ENCODE measurements at regions not wholly inside any gene's neighbourhood (a gene's known extent, or its start where the extent isn't known, plus 50 kb on each side); places are given as distances from the start of the nearest gene placed in this dataset.
A peak's percentile ranks its signal among the peaks of the same experiment; 100 is the strongest.
"Not testable (repeated sequence)": the region's sequence is repeated elsewhere in the genome, so short reads cannot be mapped to it uniquely, and the experiment has no call there.

DNA sequence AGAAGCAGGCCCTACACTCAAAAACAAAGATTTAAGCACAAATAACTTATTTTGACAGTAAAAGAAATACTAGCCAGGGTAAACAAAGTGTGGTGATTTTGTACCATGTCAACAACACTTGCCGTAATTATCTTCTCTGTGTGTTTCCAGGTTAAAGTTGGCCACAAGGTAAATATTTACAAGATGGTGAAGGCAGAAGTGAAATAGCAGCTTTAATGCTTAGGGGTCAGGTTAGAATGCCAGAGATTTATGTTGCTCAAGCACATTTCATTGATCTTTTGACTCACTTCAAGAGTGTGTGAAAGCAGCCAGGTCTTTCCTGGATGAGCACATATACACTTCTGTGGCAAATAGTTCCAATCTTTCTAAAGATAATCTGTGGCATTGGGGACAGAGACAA is 270.2 kb upstream of the LUZP2 start:
- DNase-seq = no peak

DNA sequence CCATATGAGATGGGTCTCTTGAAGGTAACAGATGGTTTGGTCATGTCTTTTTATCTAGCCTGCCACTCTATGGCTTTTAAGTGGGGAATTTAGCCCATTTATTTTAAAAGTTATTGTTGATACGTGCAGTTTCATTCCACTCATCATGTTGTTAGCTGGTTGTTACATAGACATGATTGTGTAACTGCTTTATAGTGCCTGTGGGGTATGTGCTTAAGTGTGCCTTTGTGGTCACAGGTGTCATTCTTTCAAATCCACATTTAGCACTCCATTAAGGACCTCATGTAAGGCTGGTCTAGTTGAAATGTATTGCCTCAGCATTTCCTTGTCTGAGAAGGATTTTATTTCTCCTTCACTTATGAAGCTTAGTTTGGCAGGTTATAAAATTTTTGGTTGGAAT is 263.8 kb upstream of the LUZP2 start:
- no peak for DNase-seq

DNA sequence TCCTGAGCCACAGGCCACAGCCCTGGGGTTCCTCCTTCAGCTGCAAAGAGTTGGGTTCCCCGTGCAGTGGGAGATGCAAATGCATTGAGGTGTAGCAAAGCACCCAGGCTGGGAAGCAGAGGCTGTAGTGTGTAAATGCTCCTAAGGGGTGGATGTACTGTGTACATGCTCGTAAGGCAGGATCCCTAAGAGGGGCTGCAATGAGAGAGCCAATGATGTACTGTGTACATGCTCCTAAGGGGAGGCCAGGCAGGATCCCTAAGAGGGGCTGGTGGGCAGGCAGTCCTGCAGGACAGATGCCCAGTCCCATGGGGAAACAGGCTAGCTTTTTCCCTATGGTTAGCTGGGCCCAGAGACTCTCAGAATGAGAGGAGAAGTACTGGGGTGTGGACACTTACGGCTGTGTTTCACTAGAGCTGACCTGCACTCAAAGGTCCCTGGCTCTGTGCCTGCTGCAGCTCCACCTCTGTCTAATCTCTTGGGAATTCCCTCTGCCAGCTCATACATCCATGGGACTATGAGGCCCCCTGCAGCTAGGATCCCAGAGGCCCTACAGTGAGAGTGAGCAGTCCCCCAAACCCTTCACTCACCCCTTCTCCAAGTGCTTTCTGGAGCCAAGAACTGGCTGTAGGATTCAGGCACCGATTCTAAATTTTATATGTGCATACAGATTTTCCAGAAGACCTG is 261.9 kb upstream of the LUZP2 start:
- DNase-seq = peak; percentile 0

DNA sequence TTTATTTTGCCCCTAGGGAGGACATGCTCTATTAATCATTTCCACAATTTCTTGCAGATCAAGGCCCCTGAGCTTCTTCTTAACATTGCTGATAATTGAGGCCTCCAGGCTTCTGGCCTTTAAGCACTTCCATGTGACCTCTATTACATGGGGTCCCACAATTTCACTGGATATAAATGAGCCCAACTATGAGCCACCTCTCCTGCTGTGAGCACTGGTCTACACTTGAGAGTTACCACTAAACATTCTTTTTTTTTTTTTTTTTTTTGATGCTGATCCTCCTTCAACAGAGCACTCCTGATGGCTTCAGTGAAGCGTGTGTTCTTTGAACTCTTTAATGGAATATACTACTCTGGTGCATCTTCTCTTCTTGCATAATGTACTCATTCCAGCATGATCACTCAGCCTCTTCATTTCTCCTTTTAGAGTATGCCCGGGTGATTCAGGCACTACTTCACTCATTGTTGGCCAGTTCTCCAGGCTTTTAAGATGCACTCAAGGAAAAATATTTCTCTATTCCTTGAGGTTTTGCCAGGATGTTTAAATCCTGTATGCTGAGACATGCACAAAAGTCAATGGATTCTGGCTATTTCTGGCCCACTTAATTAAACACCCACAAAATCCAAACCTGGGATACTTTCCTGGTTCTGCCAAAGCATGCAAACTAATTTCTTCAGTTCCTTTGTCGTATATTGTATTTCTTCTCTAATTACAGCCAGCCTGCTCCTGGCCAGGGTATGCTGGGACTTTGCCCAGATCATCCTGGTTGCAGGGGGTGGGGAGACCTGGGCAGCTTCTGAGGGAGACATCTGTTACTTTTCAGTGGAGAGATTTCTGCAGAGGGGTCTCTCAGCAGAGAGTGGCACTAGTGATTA is 257.8 kb upstream of the LUZP2 start:
- DNase-seq = peak; percentile 67

DNA sequence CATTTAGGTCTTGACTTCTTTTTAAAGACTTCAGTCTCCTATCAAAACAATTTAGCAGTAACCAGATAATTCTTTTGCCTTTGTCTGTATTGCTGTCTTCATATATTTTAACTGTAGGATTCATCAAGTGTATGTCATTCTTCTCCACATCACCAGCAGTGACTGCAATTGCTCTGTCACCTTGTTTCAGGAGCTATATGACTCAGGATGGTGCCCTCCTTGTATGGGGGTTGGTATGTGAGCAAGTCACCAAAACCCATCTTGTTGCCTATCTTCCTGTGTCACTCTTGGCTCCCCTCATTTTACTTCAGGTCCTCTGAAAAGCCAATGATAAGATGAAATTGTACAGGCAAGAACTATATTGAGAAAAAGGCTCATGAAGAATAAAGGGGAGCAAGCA is 256.9 kb upstream of the LUZP2 start:
- DNase-seq = no peak

DNA sequence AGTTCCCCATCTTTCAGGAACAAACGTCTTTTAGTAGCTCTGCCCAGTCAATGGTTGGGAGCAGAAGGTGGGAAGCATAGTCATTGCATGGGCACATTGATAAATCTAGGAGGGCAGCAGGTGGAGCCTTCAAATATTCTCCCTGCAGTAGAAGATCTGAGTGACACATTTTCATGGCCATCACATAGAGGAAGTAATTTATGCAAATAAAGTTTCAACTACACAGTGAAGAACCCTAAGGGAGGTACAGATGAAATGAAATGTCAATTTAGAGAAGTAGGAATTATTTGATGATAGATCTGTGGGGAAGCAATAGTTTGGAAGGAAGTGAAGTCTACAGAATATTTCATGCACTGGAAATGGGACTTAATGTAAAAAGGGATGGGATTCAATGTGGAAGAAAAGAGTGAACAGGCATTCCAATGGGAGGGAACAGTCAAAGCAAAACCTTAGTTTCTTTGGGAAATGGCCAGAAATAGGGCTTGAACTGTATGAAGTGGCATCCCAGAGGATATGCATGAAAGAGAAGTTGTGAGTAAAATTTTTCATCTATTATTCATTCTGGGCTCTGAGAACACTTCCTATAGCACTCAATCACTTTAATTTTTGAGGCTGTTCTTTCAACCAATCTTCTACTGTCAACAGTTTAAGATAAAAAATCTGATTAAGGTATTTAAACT is 256.2 kb upstream of the LUZP2 start:
- DNase-seq = no peak

DNA sequence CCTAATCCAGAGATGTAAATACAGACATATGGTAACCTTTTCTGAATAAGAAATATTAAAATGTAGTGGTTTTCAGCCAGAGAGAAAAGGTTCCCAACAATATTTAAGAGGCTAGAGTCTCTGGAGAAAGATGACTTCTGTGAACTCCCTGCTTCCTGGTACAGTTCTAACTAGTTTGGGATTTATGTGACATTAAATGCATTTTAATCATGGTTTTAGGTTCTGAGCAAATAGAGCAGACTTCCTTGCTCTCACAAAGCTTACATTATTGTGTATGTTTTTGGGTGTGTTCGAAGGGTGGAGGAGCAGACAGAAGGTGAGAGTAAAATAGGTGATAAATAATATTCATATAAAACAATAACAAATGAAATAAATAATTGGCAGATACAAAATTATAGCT is 250.1 kb upstream of the LUZP2 start:
- DNase-seq = no peak

DNA sequence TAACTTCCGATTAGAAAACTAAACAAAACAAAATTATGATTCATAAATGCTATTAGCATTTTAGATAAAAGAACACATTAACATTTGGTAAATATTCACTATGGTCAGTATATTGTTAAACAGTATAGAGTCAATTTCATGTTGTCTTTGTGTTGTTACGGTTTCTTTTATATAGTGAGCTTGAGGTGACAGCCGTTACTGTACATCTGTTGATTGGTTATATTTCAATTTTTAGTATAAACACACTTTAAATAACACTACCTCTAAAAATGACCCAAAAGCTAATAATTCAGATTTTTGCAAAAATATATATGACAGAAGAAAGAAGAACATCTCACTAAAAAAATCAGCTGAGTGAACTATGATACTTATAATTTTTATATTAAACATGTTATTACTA is 249.0 kb upstream of the LUZP2 start:
- no peak for DNase-seq

DNA sequence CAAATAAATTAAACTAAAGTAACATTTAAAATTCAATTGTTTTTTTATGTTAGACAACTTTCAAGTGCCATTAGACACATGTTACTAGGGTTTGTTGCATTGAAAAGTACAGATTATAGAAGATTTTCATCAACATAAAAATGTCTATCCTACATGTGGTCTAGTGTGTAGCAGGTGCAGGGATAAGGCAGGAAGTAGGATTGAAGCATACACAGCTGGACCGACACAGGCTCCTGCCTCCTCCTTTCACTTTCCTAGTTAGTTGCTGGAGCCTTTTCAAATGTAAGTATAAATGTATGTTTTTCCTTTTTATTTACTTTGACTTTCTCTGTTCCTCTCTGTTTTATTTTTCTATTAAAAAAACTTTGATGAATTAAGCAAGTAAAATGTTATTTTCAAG is 246.9 kb upstream of the LUZP2 start:
- DNase-seq = no peak

DNA sequence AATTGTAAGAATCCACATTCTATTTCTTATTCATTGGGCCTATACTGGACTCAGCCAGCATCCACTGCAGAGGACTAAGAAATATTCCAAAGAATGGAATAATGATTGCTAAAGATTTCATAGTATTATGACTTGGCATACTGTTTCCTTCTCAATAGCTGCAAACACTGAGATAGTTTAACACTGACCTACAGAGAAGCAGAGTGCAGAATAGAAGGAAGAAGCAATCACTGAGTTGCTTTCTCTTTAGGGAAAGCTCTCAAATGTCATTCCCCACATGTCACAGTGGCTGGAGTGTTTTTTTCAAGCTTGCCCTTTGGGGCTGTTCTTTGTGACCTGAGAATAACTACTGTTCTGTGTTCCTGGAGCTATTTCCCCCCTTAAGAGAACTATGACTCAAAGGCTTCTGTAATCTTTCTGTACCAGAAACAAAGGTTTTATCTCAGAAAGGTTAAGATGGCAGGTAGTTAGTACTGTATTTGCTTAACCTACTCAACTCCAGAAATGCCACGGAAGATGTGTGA is 243.6 kb upstream of the LUZP2 start:
- DNase-seq = no peak

DNA sequence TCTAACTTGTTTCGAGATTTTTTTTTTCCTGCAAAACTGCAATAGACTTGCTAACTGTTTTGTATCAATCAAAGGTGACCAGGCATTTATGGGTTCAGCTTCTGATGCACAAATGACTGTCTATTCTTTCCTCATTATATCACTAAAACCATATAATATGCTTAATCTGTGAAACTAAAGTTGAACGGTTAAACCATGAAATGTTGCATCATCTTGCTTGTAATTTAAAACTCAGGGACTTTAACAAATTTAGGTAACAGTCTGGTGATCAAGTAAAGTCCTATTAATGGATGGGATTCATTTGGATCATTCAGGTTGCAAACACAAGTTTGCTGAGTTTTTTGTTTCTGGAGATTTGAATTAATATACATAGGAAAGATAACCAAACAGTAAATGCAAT is 232.0 kb upstream of the LUZP2 start:
- DNase-seq = no peak

DNA sequence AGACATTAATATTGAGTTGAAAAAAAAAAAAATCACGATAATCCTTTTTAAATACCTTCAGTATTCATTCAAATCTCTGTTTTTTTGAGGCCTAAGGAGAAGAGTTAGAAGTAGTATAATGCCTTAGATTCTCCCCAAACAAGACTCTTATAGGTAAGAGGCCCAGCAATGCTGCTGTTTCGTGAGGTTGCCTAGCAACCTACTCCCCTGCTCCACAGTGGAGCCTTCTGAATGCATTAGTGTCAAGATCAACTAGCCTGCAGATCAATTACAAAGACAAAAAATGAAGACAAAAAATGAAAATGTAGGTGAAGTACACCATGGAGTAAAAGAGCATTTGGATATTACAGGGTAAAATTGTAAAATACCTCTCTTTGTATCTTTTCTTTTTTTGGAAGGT is 229.8 kb upstream of the LUZP2 start:
- DNase-seq = no peak

DNA sequence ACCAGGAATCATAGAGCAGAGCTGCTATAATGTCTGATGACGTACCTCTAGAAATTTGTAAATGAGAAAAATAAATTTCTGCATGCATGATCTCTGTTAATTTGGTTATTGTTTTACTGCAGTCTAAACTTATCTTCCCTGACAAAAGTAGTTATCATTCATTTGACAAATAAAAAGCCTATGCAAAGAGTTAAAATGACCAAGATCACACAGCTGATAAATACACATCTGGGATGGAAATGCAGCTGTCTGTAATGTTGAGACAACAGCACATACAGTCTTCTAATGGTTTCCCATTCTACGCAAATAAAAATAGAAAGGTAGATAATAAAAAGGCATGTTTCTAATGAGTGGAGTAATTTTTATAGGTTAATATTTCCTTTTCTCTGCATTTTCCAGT is 225.1 kb upstream of the LUZP2 start:
- no peak for DNase-seq

DNA sequence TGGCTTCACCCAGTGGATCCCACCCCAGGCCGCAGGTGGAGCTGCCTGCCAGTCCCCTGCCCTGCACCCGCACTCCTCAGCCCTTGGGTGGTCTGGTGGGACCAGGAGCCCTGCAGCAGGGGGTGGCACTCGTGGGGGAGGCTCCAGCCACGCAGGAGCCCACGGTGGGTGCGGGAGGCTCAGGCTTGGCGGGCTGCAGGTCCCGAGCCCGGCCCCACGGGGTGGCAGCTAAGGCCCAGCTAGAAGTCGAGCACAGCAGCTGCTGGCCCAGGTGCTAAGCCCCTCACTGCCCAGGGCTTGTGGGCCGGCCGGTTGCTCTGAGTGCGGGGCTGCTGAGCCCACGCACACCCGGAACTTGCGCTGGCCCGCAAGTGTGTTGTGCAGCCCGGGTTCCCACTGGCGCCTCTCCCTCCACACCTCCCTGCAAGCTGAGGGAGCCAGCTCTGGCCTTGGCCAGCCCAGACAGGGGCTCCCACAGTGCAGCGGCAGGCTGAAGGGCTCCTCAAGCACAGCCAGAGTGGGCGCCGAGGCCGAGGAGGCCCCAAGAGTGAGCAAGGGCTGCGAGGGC is 222.6 kb upstream of the LUZP2 start:
- not testable (repeated sequence) for DNase-seq

DNA sequence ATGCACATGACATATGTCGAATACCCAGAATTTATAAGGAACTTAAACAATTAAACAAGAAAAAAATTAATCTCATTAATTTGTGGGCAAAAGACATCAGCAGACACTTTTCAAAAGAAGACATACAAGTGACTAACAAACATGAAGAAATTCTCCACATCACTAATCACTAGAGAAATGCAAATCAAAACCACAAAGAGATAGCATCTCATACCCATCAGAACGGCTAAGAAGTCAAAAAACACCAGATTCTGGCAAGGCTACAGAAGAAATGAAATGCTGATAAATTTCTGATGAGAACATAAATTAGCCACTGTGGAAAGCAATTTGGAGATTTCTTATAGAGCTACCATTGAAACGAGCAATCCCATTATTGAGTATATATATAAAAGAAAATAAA is 210.6 kb upstream of the LUZP2 start:
- no peak for DNase-seq

DNA sequence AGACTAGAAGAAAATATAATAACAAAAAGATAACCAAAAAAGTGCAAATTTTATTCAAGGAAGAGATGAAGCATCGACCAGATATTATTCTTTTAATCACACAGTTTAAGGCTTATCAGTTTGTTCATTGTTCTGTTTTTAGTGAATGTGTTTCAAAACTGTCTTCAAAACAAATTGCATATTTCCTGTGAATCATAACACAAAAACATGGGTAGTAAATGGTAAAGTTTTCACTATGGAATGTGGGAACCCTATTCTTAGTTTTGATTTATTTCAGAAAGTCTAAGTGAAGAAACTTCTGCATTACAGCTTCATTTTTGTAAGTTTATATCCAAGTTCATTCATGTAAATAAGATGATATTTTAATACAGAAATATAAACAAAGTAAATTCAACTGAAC is 207.6 kb upstream of the LUZP2 start:
- DNase-seq = no peak

DNA sequence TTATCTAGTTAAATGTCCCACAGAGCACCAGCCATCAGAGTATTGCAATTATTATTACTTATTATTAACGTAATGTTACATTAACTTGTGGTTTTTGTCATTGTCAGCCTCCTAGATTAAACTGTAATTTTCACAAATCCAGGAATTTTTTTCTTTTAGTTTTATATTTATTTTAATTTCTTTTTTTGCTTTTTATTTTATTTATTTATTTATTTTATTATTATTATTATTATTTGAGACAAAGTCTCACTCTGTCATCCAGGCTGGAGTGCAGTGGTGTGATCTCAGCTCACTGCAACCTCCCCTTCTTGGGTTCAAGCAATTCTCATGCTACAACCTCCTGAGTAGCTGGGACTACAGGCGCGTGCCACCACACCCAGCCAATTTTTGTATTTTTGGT is 202.9 kb upstream of the LUZP2 start:
- DNase-seq = no peak

DNA sequence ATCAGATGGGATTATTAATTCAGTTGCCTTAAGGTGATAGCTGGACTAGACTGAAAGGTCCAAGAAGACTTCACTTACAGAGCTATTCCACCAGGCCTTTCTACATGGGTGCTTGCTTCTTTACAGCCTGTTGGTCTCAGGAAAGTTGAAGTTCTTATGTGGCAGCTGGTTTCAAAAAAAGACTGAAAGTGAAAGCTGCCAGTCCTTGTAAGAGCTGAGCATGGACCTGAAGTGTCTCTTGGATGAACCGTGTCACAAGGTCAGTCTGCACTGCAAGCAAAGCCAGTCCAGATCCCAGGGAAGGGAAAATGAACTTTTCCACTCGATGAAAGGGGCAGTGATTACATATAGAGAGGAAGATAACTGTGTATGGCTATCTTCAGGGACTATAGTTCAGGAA is 201.5 kb upstream of the LUZP2 start:
- DNase-seq = no peak

DNA sequence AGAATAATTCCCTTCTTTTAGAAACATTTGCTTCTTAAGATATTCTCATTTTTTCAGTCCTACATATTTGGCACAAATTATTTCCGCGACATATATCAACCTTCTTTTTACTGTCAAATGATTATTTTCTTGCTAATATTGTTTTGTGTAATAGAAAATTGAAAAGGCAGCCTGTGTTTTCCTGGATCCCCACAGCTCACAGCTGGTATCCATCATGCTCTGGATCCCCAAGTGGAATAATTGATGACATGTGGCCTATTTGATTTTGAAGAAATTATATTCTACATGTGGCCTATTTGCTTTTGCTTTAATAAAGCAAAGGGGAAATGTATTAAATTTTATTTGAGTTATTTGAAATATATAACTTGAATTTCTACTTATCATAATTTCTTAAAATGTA is 199.4 kb upstream of the LUZP2 start:
- no peak for DNase-seq

DNA sequence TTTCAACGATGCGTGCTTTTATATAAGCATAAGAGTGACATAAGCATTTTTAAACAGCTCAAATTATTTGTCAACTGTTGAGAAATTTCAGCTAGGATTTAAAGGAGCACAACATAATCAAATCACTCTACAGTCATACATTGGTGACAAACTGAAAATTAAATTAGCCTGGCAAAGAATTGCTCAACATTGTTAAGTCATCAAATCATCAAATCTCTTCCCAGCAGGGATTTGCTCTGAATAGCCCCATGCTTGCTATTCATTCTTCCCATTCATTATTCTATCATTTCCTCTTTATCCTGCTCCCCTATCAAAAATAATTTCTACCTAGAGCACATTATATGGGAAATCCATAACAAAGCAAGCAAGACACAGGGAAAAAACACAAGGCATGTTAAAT is 198.7 kb upstream of the LUZP2 start:
- no peak for DNase-seq

DNA sequence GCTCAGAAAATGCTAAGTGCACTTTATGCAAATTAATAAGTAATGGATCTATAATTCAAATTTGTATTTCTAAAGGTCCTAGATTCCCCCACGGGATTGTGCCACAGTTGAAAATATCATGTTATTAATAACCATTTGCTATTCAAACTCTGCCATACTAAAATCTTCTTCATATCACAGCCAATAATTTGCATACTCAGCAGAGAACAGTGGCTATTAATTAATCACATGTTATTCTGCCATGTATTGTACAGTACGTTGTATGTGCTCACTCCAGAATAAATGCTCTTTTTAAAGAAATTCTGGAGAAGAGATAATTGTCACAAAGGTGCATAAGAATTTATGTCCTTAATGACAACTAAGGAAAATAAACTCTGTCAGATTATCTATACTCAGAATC is 184.9 kb upstream of the LUZP2 start:
- no peak for DNase-seq

DNA sequence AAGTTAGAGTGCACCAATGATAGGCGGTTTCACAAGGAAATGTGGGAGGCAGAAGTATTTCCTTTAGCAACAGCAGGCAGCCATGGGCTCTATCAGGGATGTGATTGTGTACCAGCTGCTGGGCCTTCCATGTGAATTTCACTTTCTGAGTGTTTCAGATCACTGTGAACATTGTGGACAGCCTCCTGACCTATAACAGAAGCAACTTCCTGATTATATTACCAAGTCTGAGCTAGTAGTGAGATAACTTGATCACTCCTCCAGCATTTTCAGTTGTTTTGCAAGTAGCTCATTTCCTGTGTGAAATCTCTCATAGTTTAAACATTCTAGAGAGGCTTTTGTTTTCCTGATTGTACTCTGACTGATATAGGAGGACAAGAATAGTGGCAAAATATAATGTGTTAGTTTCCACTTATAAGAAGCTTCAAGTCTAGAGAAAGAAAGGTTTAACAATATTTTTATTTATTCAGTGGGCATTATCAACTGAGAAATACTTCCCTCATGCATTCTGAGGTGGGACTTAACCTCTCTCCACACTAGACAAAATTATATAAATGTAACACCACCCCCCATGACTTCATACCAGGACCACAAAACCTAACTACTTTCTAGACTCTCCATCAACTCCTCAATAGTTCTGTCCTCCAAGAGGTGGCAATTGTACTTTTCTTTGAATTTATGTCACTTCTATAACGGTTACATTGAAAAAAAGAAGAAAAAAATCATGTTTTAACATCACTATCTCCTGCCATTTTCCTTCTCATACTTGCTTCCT is 184.2 kb upstream of the LUZP2 start:
- no peak for DNase-seq

DNA sequence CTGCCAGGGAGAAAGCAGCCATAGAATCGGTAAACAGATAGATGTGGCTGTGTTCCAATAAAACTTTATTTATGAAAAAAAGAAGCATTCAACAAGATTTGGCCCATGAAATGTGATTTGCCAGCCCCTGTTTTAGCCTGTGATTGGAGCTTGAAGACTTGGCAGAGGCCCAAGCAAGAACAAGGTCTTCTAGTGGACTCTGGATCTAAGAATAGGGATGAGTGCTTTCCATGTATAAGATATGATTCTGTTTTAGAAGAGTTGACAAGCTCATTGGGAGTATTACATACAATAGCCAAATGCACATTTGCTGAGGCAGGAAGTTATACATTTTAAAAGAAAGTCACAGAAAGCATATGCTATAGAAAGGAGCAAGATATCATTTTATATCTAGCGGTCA is 175.6 kb upstream of the LUZP2 start:
- no peak for DNase-seq

All from amniotic stem cell (primary cell).